Mesodermal cell (in vitro differentiated cells): ENCODE measurements at regions not wholly inside any gene's neighbourhood (a gene's known extent, or its start where the extent isn't known, plus 50 kb on each side); places are given as distances from the start of the nearest gene placed in this dataset.

Experiments used
- H3K27ac ChIP-seq: 2 replicates; pipeline ENCODE4 v1.7.0; 2013; ENCODE audit warnings: mild to moderate bottlenecking, low read depth, low read length, moderate library complexity; ENCODE audit not compliant: severe bottlenecking
- H3K36me3 ChIP-seq: 2 replicates; pipeline ENCODE4 v1.7.1; 2013; ENCODE audit warnings: mild to moderate bottlenecking, low read length, moderate library complexity; ENCODE audit not compliant: control insufficient read depth, insufficient read depth
- H3K4me1 ChIP-seq: one replicate; pipeline ENCODE4 v1.7.1; 2013; ENCODE audit warnings: mild to moderate bottlenecking, low read length; ENCODE audit not compliant: insufficient read depth, control insufficient read depth, poor library complexity, severe bottlenecking
- H3K4me3 ChIP-seq: 2 replicates; pipeline ENCODE4 v1.7.0; 2013; ENCODE audit warnings: low read length, control low read depth, mild to moderate bottlenecking; ENCODE audit not compliant: insufficient read depth, poor library complexity, severe bottlenecking; ENCODE audit errors: extremely low read depth
- H3K9me3 ChIP-seq: 2 replicates; pipeline ENCODE4 v1.7.1; 2013; ENCODE audit warnings: mild to moderate bottlenecking, low read length, moderate library complexity; ENCODE audit not compliant: control insufficient read depth
- WGBS, 2 experiments: methylation state at CpG; one replicate each; pipeline ENCODE4 v1.1.5; 2013; ENCODE audit warnings: missing lambda C conversion rate in 2 of 2; ENCODE audit not compliant: insufficient coverage in 2 of 2; 5-methylcytosine and 5-hydroxymethylcytosine counted together

GRCh38 chr18:21928925-21929324 lies 188.3 kb downstream of the MIB1 start:
- H3K9me3 ChIP-seq: no peaks in the 10 kb centered on the region
- no peaks in the 10 kb centered on the region for H3K4me1 ChIP-seq
- H3K36me3 ChIP-seq: no peaks in the 10 kb centered on the region
- H3K27ac ChIP-seq: no peak overlapping the region
- no peak overlapping the region for H3K4me3 ChIP-seq
- WGBS, 2 experiments: 30 to 67% methylated on average over 2 to 3 of the region's 4 CpGs

GRCh38 chr18:21930177-21930576 lies 189.6 kb downstream of the MIB1 start:
- 80 to 100% methylated on average over 2 to 4 of the region's 6 CpGs for WGBS, 2 experiments
- no peaks in the 10 kb centered on the region for H3K9me3 ChIP-seq
- H3K36me3 ChIP-seq: no peaks in the 10 kb centered on the region
- no peak overlapping the region for H3K4me3 ChIP-seq
- no peak overlapping the region for H3K27ac ChIP-seq
- H3K4me1 ChIP-seq: no peaks in the 10 kb centered on the region

GRCh38 chr18:21933931-21934765 lies 193.6 kb downstream of the MIB1 start:
- H3K9me3 ChIP-seq: no peaks in the 10 kb centered on the region
- WGBS, 2 experiments: 52 to 58% methylated on average over 8 of the region's 10 CpGs

GRCh38 chr18:21934766-21935015 lies 194.1 kb downstream of the MIB1 start:
- H3K9me3 ChIP-seq: no peaks in the 10 kb centered on the region
- H3K27ac ChIP-seq: no peak overlapping the region
- no peaks in the 10 kb centered on the region for H3K4me1 ChIP-seq
- no peaks in the 10 kb centered on the region for H3K36me3 ChIP-seq
- no peak overlapping the region for H3K4me3 ChIP-seq
- 59 to 73% methylated on average over 3 of the region's 4 CpGs for WGBS, 2 experiments

More at GRCh38 chr18:21933931-21934765, 193.6 kb downstream of the MIB1 start:
- no peak overlapping the region for H3K27ac ChIP-seq
- H3K4me1 ChIP-seq: no peaks in the 10 kb centered on the region
- H3K36me3 ChIP-seq: no peaks in the 10 kb centered on the region
- H3K4me3 ChIP-seq: no peak overlapping the region

GRCh38 chr18:21943456-21943855 lies 202.9 kb downstream of the MIB1 start:
- 82% methylated on average over 3 to 4 of the region's 4 CpGs for WGBS, 2 experiments
- no peaks in the 10 kb centered on the region for H3K36me3 ChIP-seq
- no peak overlapping the region for H3K4me3 ChIP-seq
- H3K9me3 ChIP-seq: no peaks in the 10 kb centered on the region
- no peak overlapping the region for H3K27ac ChIP-seq
- no peaks in the 10 kb centered on the region for H3K4me1 ChIP-seq

- Histone ChIP-seq H3K27ac (no peak overlapping the region), H3K4me3 (no peak overlapping the region), H3K36me3 (no peaks in the 10 kb centered on the region), H3K9me3 (peaks cover 1% of the 10 kb centered on the region), H3K4me1 (no peaks in the 10 kb centered on the region)
- 95 to 100% methylated on average over 1 to 4 of the region's 8 CpGs for WGBS, 2 experiments
Observed at GRCh38 chr18:21949326-21950015, 208.9 kb downstream of the MIB1 start.

- peaks cover 6% of the 10 kb centered on the region for H3K9me3 ChIP-seq
- WGBS, 2 experiments: 30 to 34% methylated on average over 4 to 6 of the region's 8 CpGs
- no peaks in the 10 kb centered on the region for H3K4me1 ChIP-seq
- no peak overlapping the region for H3K27ac ChIP-seq
- no peak overlapping the region for H3K4me3 ChIP-seq
- no peaks in the 10 kb centered on the region for H3K36me3 ChIP-seq
Observed at GRCh38 chr18:21955757-21956652, 213.4 kb upstream of the GATA6 start.

- Histone ChIP-seq H3K9me3 (peaks cover 6% of the 10 kb centered on the region), H3K27ac (no peak overlapping the region), H3K4me1 (no peaks in the 10 kb centered on the region), H3K36me3 (no peaks in the 10 kb centered on the region), H3K4me3 (no peak overlapping the region)
- 90 to 95% methylated on average over 7 to 8 of the region's 8 CpGs for WGBS, 2 experiments
Observed at GRCh38 chr18:21958263-21958662, 211.1 kb upstream of the GATA6 start.

GRCh38 chr18:21958707-21959450 lies 210.5 kb upstream of the GATA6 start:
- WGBS, 2 experiments: 95 to 97% methylated on average over 4 of the region's 5 CpGs
- H3K4me3 ChIP-seq: no peak overlapping the region
- no peak overlapping the region for H3K27ac ChIP-seq
- H3K4me1 ChIP-seq: no peaks in the 10 kb centered on the region
- H3K9me3 ChIP-seq: peaks cover 6% of the 10 kb centered on the region
- no peaks in the 10 kb centered on the region for H3K36me3 ChIP-seq

- 89 to 95% methylated on average over 2 to 6 of the region's 8 CpGs for WGBS, 2 experiments
- Histone ChIP-seq H3K4me3 (no peak overlapping the region), H3K4me1 (no peaks in the 10 kb centered on the region), H3K9me3 (no peaks in the 10 kb centered on the region), H3K36me3 (no peaks in the 10 kb centered on the region), H3K27ac (no peak overlapping the region)
Observed at GRCh38 chr18:21960189-21960588, 209.2 kb upstream of the GATA6 start.
